T-cell (primary cell): ENCODE measurements at regions not wholly inside any gene's neighbourhood (a gene's known extent, or its start where the extent isn't known, plus 50 kb on each side); places are given as distances from the start of the nearest gene placed in this dataset.
A peak's percentile ranks its signal among the peaks of the same experiment; 100 is the strongest.

Experiments used
- ATAC-seq, 4 experiments: fragments of 200-7000 bp in 3 of 4; fragments of 150-1000 bp in 1 of 4; cut with Tn5 transposase; replicated peaks in 1 of 4; 1 replicate in 3 of 4; 2 replicates in 1 of 4; pipeline ENCODE4 v1.10.0; 2021; ENCODE audit warnings: moderate library complexity in 3 of 4, mild to moderate bottlenecking in 2 of 4, moderate number of reproducible peaks in 1 of 4
- CTCF ChIA-PET, 2 donors: fragments of 300-600 bp; sonication (Branson Sonifier 250); formaldehyde crosslinking; loops; one replicate each; lab custom pipeline; 2022; ENCODE audit warnings: antibody characterized with exemption in 2 of 2; lab: Charles Lee
- POLR2A ChIA-PET, 2 donors: fragments of 300-600 bp; sonication (Branson Sonifier 250); formaldehyde crosslinking; loops; one replicate each; lab custom pipeline; 2022; ENCODE audit warnings: antibody characterized with exemption in 2 of 2; lab: Charles Lee
- DNase-seq, 35 experiments: peaks; one replicate each; pipeline versions ENCODE4 v3.0.0 to v3.0.0-alpha.2; 2013 to 2023
- H3K27ac ChIP-seq: one replicate; pipeline ENCODE4 v1.5.1; 2013; ENCODE audit warnings: low read length
- H3K27me3 ChIP-seq, 2 experiments: replicated peaks in 1 of 2; 1 replicate in 1 of 2; 2 replicates in 1 of 2; pipeline versions ENCODE4 v1.6.1 to v1.7.0; 2013; ENCODE audit warnings: low read length in 1 of 2, mixed read lengths in 1 of 2; ENCODE audit not compliant: control insufficient read depth in 2 of 2, insufficient read depth in 2 of 2; ENCODE audit errors: extremely low read depth in 1 of 2
- H3K36me3 ChIP-seq, 2 donors: 1 replicate in 1 of 2; 2 replicates in 1 of 2; pipeline versions ENCODE4 v1.6.1 to v1.7.0; 2013; ENCODE audit warnings: low read length in 1 of 2; ENCODE audit not compliant: control insufficient read depth in 2 of 2, insufficient read depth in 1 of 2; ENCODE audit errors: extremely low read depth in 1 of 2
- H3K4me1 ChIP-seq, 2 experiments: 1 replicate in 1 of 2; 2 replicates in 1 of 2; pipeline versions ENCODE4 v1.6.1 to v1.7.0; 2013; ENCODE audit warnings: low read length in 2 of 2, mixed read lengths in 1 of 2; ENCODE audit not compliant: insufficient read depth in 2 of 2, control insufficient read depth in 1 of 2; ENCODE audit errors: extremely low read depth in 1 of 2
- H3K4me3 ChIP-seq, 2 donors: 1 replicate in 1 of 2; 2 replicates in 1 of 2; pipeline versions ENCODE4 v1.5.1 to v1.7.0; 2013; ENCODE audit warnings: mild to moderate bottlenecking in 2 of 2, low read length in 1 of 2, moderate library complexity in 1 of 2; ENCODE audit not compliant: control insufficient read depth in 1 of 2; ENCODE audit errors: extremely low read depth in 1 of 2
- H3K9me3 ChIP-seq: 2 replicates; pipeline ENCODE4 v1.7.0; 2013
- H3K27ac Mint-ChIP-seq, 2 donors: one replicate each; pipeline ENCODE4 v1.8.0; 2020 to 2021; ENCODE audit warnings: mild to moderate bottlenecking in 2 of 2, mixed read lengths in 2 of 2
- H3K27me3 Mint-ChIP-seq, 2 donors: one replicate each; pipeline ENCODE4 v1.8.0; 2021 to 2022; ENCODE audit warnings: mixed read lengths in 2 of 2
- H3K36me3 Mint-ChIP-seq: one replicate; pipeline ENCODE4 v1.8.0; 2021; ENCODE audit warnings: mixed read lengths
- H3K4me1 Mint-ChIP-seq, 3 donors: one replicate each; pipeline ENCODE4 v1.8.0; 2020 to 2022; ENCODE audit warnings: mixed read lengths in 3 of 3, mild to moderate bottlenecking in 1 of 3
- H3K4me3 Mint-ChIP-seq, 3 donors: one replicate each; pipeline ENCODE4 v1.8.0; 2020 to 2022; ENCODE audit warnings: mild to moderate bottlenecking in 3 of 3, mixed read lengths in 3 of 3, moderate library complexity in 3 of 3
- H3K9me3 Mint-ChIP-seq, 3 donors: one replicate each; pipeline ENCODE4 v1.8.0; 2020 to 2022; ENCODE audit warnings: mixed read lengths in 3 of 3
- WGBS: methylation state at CpG from one replicate; pipeline ENCODE4 v1.1.5; 2013; ENCODE audit warnings: missing lambda C conversion rate; ENCODE audit not compliant: insufficient coverage; 5-methylcytosine and 5-hydroxymethylcytosine counted together

DNA sequence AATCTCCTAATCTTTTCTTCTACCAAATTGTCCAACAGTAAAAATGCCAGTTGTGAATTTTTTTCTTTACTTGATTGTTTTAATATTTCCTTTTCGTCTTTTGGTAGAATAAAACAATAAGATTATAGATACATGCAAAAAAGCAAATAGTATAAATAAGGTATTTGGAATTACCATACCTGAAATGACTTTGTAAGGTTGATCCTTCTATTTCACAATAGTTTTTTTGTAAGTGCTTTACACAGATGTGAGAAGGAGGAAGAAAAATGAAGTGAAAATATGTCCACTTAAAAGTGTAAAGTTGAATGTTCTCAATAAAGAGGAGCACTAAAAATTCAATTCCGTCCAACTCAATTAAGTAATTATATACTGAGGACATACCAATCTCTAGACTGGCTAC lies 457.6 kb downstream of the UTRN start:
- peaks cover 35% of the 10 kb centered on the region for H3K36me3 Mint-ChIP-seq
- ChIA-PET POLR2A (no interaction called here), CTCF (interaction anchor here in 1 of 2 donors (0.6 kb wide), 1 partner anchor 58 kb away, joined by 3 read pairs; no protein-coding TSS in a partner anchor)
- no peak for ATAC-seq
- Histone ChIP-seq H3K4me3 (no peak overlapping the region), H3K9me3 (no peaks in the 10 kb centered on the region), H3K27ac (no peak overlapping the region), H3K36me3 (peaks cover 0 to 12% of the 10 kb centered on the region in 2 donors), H3K27me3 (no peaks in the 10 kb centered on the region), H3K4me1 (no peaks in the 10 kb centered on the region)
- whole genome bisulfite sequencing = no CpG with 5 or more reads among the region's 2 CpGs
- H3K4me1 Mint-ChIP-seq = peaks cover 4 to 21% (median 5%) of the 10 kb centered on the region in 3 donors
- H3K27me3 Mint-ChIP-seq = no peaks in the 10 kb centered on the region
- H3K9me3 Mint-ChIP-seq = no peaks in the 10 kb centered on the region
- no peak overlapping the region for H3K27ac Mint-ChIP-seq
- no peak overlapping the region for H3K4me3 Mint-ChIP-seq
- no peak for DNase-seq

DNA sequence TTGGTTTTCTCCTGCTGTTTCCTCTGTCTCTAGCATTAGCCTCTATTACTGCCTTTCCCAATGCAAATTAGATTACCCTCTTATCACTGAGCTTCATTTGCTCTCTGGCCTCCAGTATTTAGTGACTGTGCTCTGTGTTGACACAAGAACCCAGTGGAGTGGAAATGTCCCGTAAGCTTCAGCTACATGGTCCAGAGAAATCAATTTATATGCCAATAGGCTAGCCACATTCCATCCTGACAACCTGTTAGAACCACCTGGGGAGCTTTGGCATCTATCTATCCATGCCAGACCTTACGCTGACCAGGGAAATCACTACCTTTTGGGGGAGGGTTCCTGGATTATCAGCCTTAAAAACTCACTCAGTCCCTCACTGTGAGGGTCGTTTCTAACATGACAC lies 459.6 kb downstream of the UTRN start:
- POLR2A ChIA-PET = interaction anchor here in 1 of 2 donors (1.0 kb wide), 1 partner anchor 10 kb away, joined by 3 read pairs; no protein-coding TSS in a partner anchor
- no peak overlapping the region for H3K27ac Mint-ChIP-seq

DNA sequence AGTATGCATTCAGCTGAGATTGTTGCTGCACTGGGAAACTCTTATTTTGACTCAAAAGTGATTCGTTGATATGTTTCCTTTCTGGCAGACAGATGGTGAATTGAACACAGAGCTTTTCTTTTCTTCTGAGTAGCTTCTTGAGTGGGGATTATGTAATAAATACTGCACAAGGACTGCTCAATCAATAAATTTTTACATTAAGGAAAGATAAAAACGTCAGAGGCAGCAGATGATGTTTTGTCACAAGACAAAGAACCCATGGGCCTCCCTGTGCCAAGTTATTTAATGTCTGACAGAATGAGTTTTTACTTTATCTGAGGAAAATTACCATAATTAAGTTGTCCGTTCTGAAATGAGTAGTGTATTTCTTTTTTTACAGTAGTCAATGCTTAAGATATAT lies 460.3 kb downstream of the UTRN start:
- Mint-ChIP-seq H3K4me1 (peaks cover 4 to 15% (median 5%) of the 10 kb centered on the region in 3 donors), H3K9me3 (no peaks in the 10 kb centered on the region), H3K27ac (no peak overlapping the region), H3K4me3 (no peak overlapping the region), H3K27me3 (no peaks in the 10 kb centered on the region), H3K36me3 (peaks cover 37% of the 10 kb centered on the region)
- peaks cover 0 to 31% of the 10 kb centered on the region in 2 donors for H3K36me3 ChIP-seq
- ATAC-seq = no peak
- no peak for DNase-seq
- CTCF ChIA-PET = interaction anchor here in 1 of 2 donors (0.5 to 0.6 kb wide), 2 partner anchors 11 to 58 kb away, joined by 3 to 5 read pairs; no protein-coding TSS in a partner anchor
- H3K9me3 ChIP-seq = no peaks in the 10 kb centered on the region
- H3K4me3 ChIP-seq = no peak overlapping the region
- POLR2A ChIA-PET = no interaction called here
- no peaks in the 10 kb centered on the region for H3K27me3 ChIP-seq
- WGBS = no CpG with 5 or more reads among the region's 3 CpGs
- H3K27ac ChIP-seq = no peak overlapping the region
- no peaks in the 10 kb centered on the region for H3K4me1 ChIP-seq

More for the DNA sequence above, 459.6 kb downstream of the UTRN start:
- peaks cover 4 to 15% (median 5%) of the 10 kb centered on the region in 3 donors for H3K4me1 Mint-ChIP-seq
- ATAC-seq = no peak
- WGBS = no CpG with 5 or more reads among the region's 3 CpGs
- Histone ChIP-seq H3K4me1 (no peaks in the 10 kb centered on the region), H3K27me3 (no peaks in the 10 kb centered on the region), H3K4me3 (no peak overlapping the region), H3K9me3 (no peaks in the 10 kb centered on the region), H3K36me3 (peaks cover 0 to 27% of the 10 kb centered on the region in 2 donors), H3K27ac (no peak overlapping the region)
- CTCF ChIA-PET = interaction anchor here in 1 of 2 donors (0.5 kb wide), 1 partner anchor 59 kb away, joined by 5 read pairs; no protein-coding TSS in a partner anchor
- H3K36me3 Mint-ChIP-seq = peaks cover 34% of the 10 kb centered on the region
- H3K9me3 Mint-ChIP-seq = no peaks in the 10 kb centered on the region
- no peak for DNase-seq
- no peak overlapping the region for H3K4me3 Mint-ChIP-seq
- H3K27me3 Mint-ChIP-seq = no peaks in the 10 kb centered on the region

DNA sequence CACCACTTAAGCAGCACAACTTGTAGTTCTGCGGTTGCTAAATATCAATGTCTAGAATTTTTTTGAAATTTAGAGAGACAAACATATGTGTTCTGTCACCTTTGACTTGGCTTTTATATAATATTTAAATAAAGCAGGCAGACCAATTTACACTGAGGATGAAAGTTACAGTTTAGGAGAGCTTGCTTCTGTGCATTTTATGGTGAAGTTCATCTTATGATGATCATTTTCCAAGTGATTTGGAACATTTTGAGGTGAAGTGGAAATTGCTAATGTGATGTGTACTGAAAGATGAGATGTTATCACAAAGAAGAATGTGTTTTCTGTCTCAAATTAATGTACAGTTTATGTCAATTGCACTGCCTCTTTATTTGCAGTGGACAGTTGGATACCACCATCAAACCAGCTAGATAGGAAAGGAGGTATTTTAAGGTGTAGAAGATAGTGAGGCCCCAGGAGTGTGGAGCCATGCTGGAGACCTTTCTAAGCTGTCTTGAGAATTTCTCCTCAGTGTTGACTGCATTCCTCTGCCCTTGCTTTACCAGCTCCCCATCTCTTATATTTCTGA lies 461.9 kb downstream of the UTRN start:
- DNase-seq (no peak), ATAC-seq (no peak)
- H3K9me3 Mint-ChIP-seq = no peaks in the 10 kb centered on the region
- POLR2A ChIA-PET = interaction anchor here in 1 of 2 donors (0.5 to 0.6 kb wide), 2 partner anchors 22 to 1181 kb away, joined by 3 to 6 read pairs; no protein-coding TSS in a partner anchor
- Histone ChIP-seq H3K27me3 (no peaks in the 10 kb centered on the region), H3K4me1 (no peaks in the 10 kb centered on the region), H3K9me3 (no peaks in the 10 kb centered on the region), H3K4me3 (no peak overlapping the region), H3K36me3 (peaks cover 0 to 41% of the 10 kb centered on the region in 2 donors), H3K27ac (no peak overlapping the region)
- H3K36me3 Mint-ChIP-seq = peaks cover 31% of the 10 kb centered on the region
- CTCF ChIA-PET = no interaction called here
- WGBS = no CpG with 5 or more reads among the region's 1 CpG
- H3K27me3 Mint-ChIP-seq = no peaks in the 10 kb centered on the region
- H3K4me1 Mint-ChIP-seq = peaks cover 2 to 7% (median 5%) of the 10 kb centered on the region in 3 donors
- H3K27ac Mint-ChIP-seq = peak overlapping the region in 1 of 2 donors; percentile 49
- no peak overlapping the region for H3K4me3 Mint-ChIP-seq

DNA sequence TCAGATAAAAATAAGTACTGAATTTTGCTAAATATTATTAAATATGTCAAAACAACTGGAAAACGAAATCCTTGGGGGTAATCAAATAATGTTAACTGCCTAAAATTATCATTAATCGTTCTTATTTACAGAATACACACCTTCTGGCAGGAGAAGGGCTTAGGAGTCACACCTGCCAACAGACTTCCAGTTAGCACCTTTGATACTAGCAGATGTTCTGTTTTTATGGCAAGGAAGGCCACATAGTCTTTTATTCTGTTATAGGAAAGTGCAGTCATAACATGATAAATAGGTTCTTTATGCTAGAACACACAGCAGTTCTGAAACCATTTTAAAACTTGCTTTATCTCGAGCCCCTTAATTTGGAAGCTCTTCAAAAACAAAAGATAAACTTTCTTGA lies 464.1 kb downstream of the UTRN start:
- POLR2A ChIA-PET = no interaction called here
- peaks cover 0 to 54% of the 10 kb centered on the region in 2 donors for H3K36me3 ChIP-seq
- H3K36me3 Mint-ChIP-seq = peaks cover 43% of the 10 kb centered on the region

DNA sequence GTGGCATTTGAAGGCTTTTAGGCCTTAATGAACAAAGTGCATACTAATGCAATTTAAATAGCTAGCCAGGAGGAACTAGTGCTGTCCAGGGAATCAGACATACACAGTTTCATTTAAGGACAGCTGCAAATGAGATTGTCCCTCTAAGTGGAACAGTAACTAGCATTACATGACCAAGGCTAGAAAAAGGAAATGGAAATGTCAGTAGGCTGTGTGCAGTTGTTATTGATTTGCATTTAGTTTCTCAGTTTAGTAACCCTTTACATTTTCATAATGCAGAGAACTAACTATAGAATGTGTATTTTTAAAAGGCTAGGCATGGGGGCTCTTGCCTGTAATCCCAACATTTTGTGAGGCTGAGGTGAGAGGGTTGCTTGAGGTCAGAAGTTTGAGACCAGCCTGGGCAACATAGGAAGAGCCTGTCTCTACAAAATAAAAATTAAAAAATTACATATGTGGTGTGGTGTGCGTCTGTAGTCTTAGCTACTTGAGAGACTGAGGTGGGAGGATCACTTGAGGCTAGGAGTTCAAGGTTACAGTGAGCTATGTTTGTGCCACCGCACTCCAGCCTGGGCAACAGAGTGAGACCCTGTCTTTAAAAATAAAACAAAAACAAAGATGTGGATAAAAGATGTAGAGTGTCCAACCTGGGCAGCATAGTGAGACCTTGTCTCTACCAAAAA lies 468.0 kb downstream of the UTRN start:
- Histone ChIP-seq H3K9me3 (no peaks in the 10 kb centered on the region), H3K27ac (no peak overlapping the region), H3K4me1 (no peaks in the 10 kb centered on the region), H3K27me3 (no peaks in the 10 kb centered on the region), H3K36me3 (peaks cover 0 to 57% of the 10 kb centered on the region in 2 donors), H3K4me3 (no peak overlapping the region)
- no CpG with 5 or more reads among the region's 2 CpGs for WGBS
- Mint-ChIP-seq H3K4me1 (peaks cover 0 to 1% (median 0%) of the 10 kb centered on the region in 3 donors), H3K4me3 (no peak overlapping the region), H3K27ac (no peak overlapping the region), H3K27me3 (no peaks in the 10 kb centered on the region), H3K36me3 (peaks cover 57% of the 10 kb centered on the region), H3K9me3 (no peaks in the 10 kb centered on the region)
- no peak for DNase-seq
- no peak for ATAC-seq
- ChIA-PET CTCF (interaction anchor here in 1 of 2 donors (0.6 kb wide), 1 partner anchor 19 kb away, joined by 3 read pairs; no protein-coding TSS in a partner anchor), POLR2A (interaction anchor here in 1 of 2 donors (0.6 kb wide), 2 partner anchors 15 to 21 kb away, joined by 4 read pairs; no protein-coding TSS in a partner anchor)

More for the DNA sequence above, 464.1 kb downstream of the UTRN start:
- no peak for ATAC-seq
- Histone ChIP-seq H3K9me3 (no peaks in the 10 kb centered on the region), H3K4me3 (no peak overlapping the region), H3K4me1 (no peaks in the 10 kb centered on the region), H3K27ac (no peak overlapping the region), H3K27me3 (no peaks in the 10 kb centered on the region)
- peaks cover 0 to 4% (median 2%) of the 10 kb centered on the region in 3 donors for H3K4me1 Mint-ChIP-seq
- no peak overlapping the region for H3K4me3 Mint-ChIP-seq
- no peaks in the 10 kb centered on the region for H3K27me3 Mint-ChIP-seq
- WGBS = no CpG with 5 or more reads among the region's 3 CpGs
- CTCF ChIA-PET = no interaction called here
- no peak for DNase-seq
- H3K9me3 Mint-ChIP-seq = no peaks in the 10 kb centered on the region
- no peak overlapping the region for H3K27ac Mint-ChIP-seq
